Central memory CD8-positive, alpha-beta T cell (primary cell): ENCODE measurements at regions not wholly inside any gene's neighbourhood (a gene's known extent, or its start where the extent isn't known, plus 50 kb on each side); places are given as distances from the start of the nearest gene placed in this dataset.
"Not testable (repeated sequence)": the region's sequence is repeated elsewhere in the genome, so short reads cannot be mapped to it uniquely, and the experiment has no call there.

Experiments
- ATAC-seq: fragments of 150-1000 bp; cut with Tn5 transposase; replicated peaks from 2 replicates; pipeline ENCODE4 v1.10.0; 2022; ENCODE audit warnings: mild to moderate bottlenecking, moderate FRiP score, moderate number of reproducible peaks; ENCODE audit not compliant: poor library complexity, severe bottlenecking; ENCODE audit errors: extremely low read depth
- DNase-seq, 2 donors: peaks; one replicate each; pipeline ENCODE4 v3.0.0; 2021; ENCODE audit warnings: low spot score in 2 of 2
- H3K27ac Mint-ChIP-seq: one replicate; pipeline ENCODE4 v1.8.0; 2022; ENCODE audit warnings: low read depth, mild to moderate bottlenecking, moderate library complexity, mixed read lengths
- H3K27me3 Mint-ChIP-seq: one replicate; pipeline ENCODE4 v1.8.0; 2022; ENCODE audit warnings: mixed read lengths
- H3K36me3 Mint-ChIP-seq: one replicate; pipeline ENCODE4 v1.8.0; 2022; ENCODE audit warnings: mild to moderate bottlenecking, moderate library complexity, mixed read lengths; ENCODE audit not compliant: insufficient read depth
- H3K4me1 Mint-ChIP-seq: one replicate; pipeline ENCODE4 v1.8.0; 2022; ENCODE audit warnings: mixed read lengths
- H3K4me3 Mint-ChIP-seq: one replicate; pipeline ENCODE4 v1.8.0; 2022; ENCODE audit warnings: mild to moderate bottlenecking, moderate library complexity, mixed read lengths
- H3K9me3 Mint-ChIP-seq: one replicate; pipeline ENCODE4 v1.8.0; 2022; ENCODE audit warnings: mixed read lengths

DNA sequence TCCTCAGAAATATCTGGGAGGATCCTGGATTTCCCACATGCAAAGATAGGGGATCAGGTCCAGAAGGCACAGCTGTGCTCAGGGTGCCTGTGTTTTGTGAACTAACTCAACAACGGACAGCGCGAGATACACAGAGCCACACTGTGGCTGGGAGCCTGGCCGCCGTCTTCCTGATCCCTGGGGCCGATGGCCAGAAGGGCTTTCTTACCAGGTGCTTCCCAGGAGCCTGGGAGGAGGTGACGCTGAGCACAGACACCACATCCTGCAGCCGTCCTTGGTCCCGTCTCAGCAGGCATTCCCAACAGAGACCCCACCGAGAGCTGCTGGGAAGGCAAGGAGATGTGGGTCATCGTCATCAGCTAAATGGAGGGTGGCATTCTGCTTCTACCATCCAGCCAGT lies 144.6 kb upstream of the AFDN start:
- Mint-ChIP-seq H3K9me3 (peaks cover 12% of the 10 kb centered on the region), H3K27me3 (peaks cover 75% of the 10 kb centered on the region), H3K4me3 (no peak overlapping the region), H3K27ac (no peak overlapping the region), H3K36me3 (peaks cover 3% of the 10 kb centered on the region), H3K4me1 (no peaks in the 10 kb centered on the region)
- DNase-seq (no peak), ATAC-seq (no peak)

- Mint-ChIP-seq H3K4me3 (no peak overlapping the region), H3K27me3 (peaks cover 70% of the 10 kb centered on the region), H3K36me3 (peaks cover 3% of the 10 kb centered on the region), H3K4me1 (no peaks in the 10 kb centered on the region), H3K27ac (no peak overlapping the region), H3K9me3 (peaks cover 12% of the 10 kb centered on the region)
- no peak for ATAC-seq
- no peak for DNase-seq
Observed at GRCh38 chr6:167682546-167683027, 144.1 kb upstream of the AFDN start.

DNA sequence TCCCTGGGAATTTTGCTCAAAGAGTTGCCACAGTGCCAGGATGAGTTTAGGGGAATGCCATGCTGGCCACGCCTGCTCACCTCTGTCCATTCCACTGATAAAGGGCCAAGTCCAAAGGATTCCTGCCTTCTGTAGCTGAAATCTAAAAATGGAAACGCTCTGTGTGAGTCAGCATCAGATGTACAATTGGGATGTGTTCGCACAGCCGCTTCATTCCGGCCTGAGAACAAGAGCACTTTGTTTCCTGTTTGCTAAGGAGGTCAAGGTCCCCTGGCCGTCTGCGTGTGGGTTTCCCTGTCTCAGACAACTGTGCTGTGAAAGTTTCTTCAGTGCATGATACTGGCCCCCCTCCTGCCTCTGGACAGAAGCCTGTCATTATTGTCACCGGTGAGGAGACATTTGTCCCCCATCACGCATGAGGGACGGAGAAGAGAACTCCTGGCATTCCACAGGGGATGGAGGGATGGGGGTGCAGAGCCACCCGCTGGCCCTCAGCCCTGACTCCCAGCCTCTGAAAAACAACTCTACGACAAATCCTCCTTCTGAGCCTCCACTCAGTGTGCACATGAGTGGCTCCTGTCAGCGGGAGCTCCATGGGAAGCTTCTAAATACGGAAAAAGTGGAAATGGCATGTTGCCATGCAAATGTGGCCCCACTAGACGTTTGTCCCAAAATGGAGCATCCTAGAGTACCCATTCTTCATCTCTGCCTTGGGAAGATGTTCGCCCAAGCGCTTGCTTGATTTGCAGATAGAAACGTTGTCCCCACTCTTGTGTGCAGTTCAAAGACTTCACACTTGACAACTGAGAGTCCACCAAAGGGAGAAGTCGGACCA lies 143.5 kb upstream of the AFDN start:
- peaks cover 63% of the 10 kb centered on the region for H3K27me3 Mint-ChIP-seq
- H3K4me3 Mint-ChIP-seq = no peak overlapping the region
- ATAC-seq (no peak), DNase-seq (no peak)
- no peak overlapping the region for H3K27ac Mint-ChIP-seq
- peaks cover 3% of the 10 kb centered on the region for H3K36me3 Mint-ChIP-seq
- peaks cover 12% of the 10 kb centered on the region for H3K9me3 Mint-ChIP-seq
- H3K4me1 Mint-ChIP-seq = no peaks in the 10 kb centered on the region

GRCh38 chr6:167684276-167685104 lies 142.2 kb upstream of the AFDN start:
- DNase-seq = no peak
- H3K9me3 Mint-ChIP-seq = peaks cover 12% of the 10 kb centered on the region
- ATAC-seq = no peak
- no peak overlapping the region for H3K4me3 Mint-ChIP-seq
- H3K27ac Mint-ChIP-seq = no peak overlapping the region
- peaks cover 3% of the 10 kb centered on the region for H3K36me3 Mint-ChIP-seq
- H3K27me3 Mint-ChIP-seq = peaks cover 51% of the 10 kb centered on the region
- no peaks in the 10 kb centered on the region for H3K4me1 Mint-ChIP-seq

DNA sequence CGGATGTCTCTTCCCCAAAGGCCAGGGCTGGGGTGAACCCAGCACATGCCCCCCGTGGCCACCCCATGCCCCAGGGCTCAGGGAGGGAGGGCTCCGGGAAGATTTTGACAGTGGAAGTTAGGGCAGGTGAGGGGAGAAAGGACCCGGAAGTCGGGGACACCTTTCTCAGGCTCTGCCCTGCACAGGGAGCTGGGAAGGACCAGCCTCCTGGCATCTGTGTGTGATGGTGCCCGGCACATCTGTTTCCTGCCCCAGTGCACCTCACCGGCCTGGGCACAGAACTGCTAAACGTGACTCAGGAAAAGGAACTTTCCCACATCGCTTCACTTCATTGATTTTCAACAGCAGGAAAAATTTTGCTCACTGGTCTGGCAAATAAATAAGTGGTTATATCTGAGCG lies 141.1 kb upstream of the AFDN start:
- DNase-seq = no peak
- no peak for ATAC-seq
- Mint-ChIP-seq H3K4me3 (no peak overlapping the region), H3K36me3 (peaks cover 3% of the 10 kb centered on the region), H3K27ac (no peak overlapping the region), H3K9me3 (peaks cover 12% of the 10 kb centered on the region), H3K27me3 (peaks cover 45% of the 10 kb centered on the region), H3K4me1 (no peaks in the 10 kb centered on the region)

DNA sequence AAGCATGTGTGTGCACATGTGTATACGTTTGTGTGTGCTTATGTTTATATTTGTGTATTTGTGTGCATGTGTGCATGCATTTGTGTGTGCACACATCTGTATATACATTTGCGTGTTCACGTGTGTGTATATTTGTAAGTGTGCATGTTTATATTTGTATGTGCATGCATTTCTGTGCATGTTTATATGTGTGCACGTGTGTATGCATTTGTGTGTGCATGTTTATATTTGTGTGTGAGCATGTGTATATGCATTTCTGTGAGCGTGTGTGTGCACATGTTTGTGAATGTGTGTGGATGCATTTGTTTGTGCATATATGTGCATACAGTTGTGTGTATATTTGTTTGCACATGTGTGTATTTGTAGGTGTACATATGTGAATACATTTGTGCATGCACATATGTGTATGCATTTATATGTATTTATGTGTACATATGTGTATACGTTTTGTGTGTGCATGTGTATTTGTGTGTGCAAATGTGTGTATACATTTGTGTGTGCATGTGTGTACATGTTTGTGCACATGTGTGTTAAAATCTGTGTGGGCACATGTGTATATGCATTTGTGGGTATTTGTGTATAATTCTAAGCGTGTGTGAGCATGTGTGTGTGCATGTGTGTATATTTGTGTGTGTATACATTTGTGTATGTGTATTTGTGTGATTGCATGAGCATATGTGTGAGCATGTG lies 140.4 kb upstream of the AFDN start:
- H3K9me3 Mint-ChIP-seq = peaks cover 12% of the 10 kb centered on the region
- DNase-seq (no peak), ATAC-seq (no peak)
- H3K4me1 Mint-ChIP-seq = no peaks in the 10 kb centered on the region
- H3K27ac Mint-ChIP-seq = no peak overlapping the region
- peaks cover 3% of the 10 kb centered on the region for H3K36me3 Mint-ChIP-seq
- no peak overlapping the region for H3K4me3 Mint-ChIP-seq
- peaks cover 45% of the 10 kb centered on the region for H3K27me3 Mint-ChIP-seq

DNA sequence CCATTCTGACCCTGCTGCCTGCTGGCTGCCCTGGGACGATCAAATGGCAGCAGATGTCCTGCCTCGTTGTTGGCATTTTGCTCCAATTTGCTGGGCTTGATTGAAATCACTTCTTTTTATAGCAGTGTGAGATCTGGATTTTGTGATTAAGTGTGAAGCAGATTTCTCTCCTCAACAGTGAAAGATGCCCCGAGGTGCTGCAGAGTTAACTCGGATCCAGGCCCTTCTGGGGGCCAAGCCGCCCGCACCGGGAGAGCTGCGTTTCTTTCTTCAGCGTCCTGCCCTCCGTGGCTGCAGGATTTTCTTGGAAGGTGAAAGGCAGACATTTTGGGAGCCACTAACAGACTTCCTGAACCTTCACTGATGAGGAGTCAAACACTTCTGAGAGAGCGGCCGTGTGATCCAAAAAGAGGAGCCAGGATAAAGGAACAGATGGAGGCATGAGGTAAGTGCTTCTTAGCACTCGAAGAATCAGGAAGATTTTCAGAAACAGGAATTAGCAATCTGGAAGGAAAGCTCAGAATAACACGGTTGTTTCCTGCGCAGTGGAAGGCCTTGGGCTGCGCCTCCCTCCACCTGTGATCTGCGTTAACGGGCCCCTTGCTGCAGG lies 139.5 kb upstream of the AFDN start:
- H3K4me1 Mint-ChIP-seq = no peaks in the 10 kb centered on the region
- peaks cover 3% of the 10 kb centered on the region for H3K36me3 Mint-ChIP-seq
- ATAC-seq (no peak), DNase-seq (no peak)
- no peak overlapping the region for H3K4me3 Mint-ChIP-seq
- H3K27me3 Mint-ChIP-seq = peaks cover 45% of the 10 kb centered on the region
- peaks cover 12% of the 10 kb centered on the region for H3K9me3 Mint-ChIP-seq
- H3K27ac Mint-ChIP-seq = no peak overlapping the region

- Mint-ChIP-seq H3K4me3 (no peak overlapping the region), H3K4me1 (no peaks in the 10 kb centered on the region), H3K27me3 (peaks cover 44% of the 10 kb centered on the region)
Observed at GRCh38 chr6:167688123-167688522, 138.6 kb upstream of the AFDN start.

DNA sequence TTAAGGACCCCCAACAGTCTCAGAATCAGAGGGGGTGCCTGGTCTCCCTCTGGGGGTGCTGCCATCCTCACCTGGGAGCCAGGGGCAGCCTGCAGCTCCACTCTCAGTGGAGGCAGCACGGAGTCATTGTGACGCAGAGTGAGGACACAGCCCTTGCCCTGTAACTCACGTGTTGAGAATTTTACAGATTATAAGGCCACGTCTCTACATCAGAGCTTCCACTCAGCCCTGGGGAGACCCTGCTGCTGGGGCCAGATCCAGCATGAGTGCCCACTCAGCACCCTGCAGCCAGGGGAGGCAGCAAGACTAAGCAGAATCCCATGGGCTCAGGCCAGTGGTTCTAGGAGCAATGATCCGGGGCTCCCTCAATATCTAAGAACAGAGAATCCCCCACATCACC lies 137.4 kb upstream of the AFDN start:
- H3K27ac Mint-ChIP-seq = no peak overlapping the region
- ATAC-seq (no peak), DNase-seq (no peak)
- H3K27me3 Mint-ChIP-seq = peaks cover 45% of the 10 kb centered on the region
- peaks cover 3% of the 10 kb centered on the region for H3K36me3 Mint-ChIP-seq
- H3K4me3 Mint-ChIP-seq = no peak overlapping the region
- peaks cover 12% of the 10 kb centered on the region for H3K9me3 Mint-ChIP-seq
- no peaks in the 10 kb centered on the region for H3K4me1 Mint-ChIP-seq

More at GRCh38 chr6:167688123-167688522, 138.6 kb upstream of the AFDN start:
- Mint-ChIP-seq H3K36me3 (peaks cover 3% of the 10 kb centered on the region), H3K9me3 (peaks cover 12% of the 10 kb centered on the region), H3K27ac (no peak overlapping the region)
- no peak for ATAC-seq
- no peak for DNase-seq

DNA sequence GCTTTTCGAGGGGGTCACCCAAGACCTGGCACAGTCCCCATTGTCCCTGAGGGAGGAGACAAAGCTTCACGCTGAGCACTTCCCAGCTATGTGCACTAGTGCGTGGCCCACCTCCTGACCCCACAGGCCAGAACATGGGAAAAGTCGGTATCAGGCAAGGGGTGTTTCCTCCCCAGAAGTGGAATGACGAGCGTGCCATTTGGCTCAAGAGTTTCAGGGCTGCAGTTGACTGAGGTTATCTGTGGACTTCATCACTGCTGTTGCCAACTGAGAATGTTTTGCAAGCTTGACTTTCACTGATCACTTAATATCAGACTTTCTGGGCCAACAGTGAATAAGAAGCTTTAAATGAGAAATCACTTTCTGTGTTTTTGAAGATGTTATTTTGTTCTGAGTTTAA lies 137.0 kb upstream of the AFDN start:
- H3K27me3 Mint-ChIP-seq = peaks cover 45% of the 10 kb centered on the region
- H3K4me3 Mint-ChIP-seq = no peak overlapping the region
- DNase-seq (no peak), ATAC-seq (no peak)
- peaks cover 12% of the 10 kb centered on the region for H3K9me3 Mint-ChIP-seq
- H3K4me1 Mint-ChIP-seq = no peaks in the 10 kb centered on the region
- peaks cover 3% of the 10 kb centered on the region for H3K36me3 Mint-ChIP-seq
- H3K27ac Mint-ChIP-seq = no peak overlapping the region

- not testable (repeated sequence) for ATAC-seq, H3K36me3 Mint-ChIP-seq, H3K27ac Mint-ChIP-seq, H3K4me1 Mint-ChIP-seq, DNase-seq, H3K4me3 Mint-ChIP-seq
- H3K9me3 Mint-ChIP-seq = peaks cover 12% of the 10 kb centered on the region
- H3K27me3 Mint-ChIP-seq = peaks cover 42% of the 10 kb centered on the region
Observed at GRCh38 chr6:167690167-167690922, 136.4 kb upstream of the AFDN start.
